H1 (cell line): ENCODE measurements at regions not wholly inside any gene's neighbourhood (a gene's known extent, or its start where the extent isn't known, plus 50 kb on each side); places are given as distances from the start of the nearest gene placed in this dataset.
A peak's percentile ranks its signal among the peaks of the same experiment; 100 is the strongest.

Experiments
- CTCF ChIA-PET: fragments of 300-600 bp; sonication (Branson Sonifier 250); formaldehyde crosslinking; loops from one replicate; lab custom pipeline; 2021; ENCODE audit not compliant: partially characterized antibody; lab: Charles Lee
- POLR2A ChIA-PET: fragments of 300-600 bp; sonication (Branson Sonifier 250); formaldehyde crosslinking; loops from one replicate; lab custom pipeline; 2021; ENCODE audit warnings: inconsistent platforms; ENCODE audit not compliant: partially characterized antibody; lab: Charles Lee
- DNase-seq, 2 experiments: peaks; one replicate each; pipeline versions ENCODE4 v3.0.0 to v3.0.0-alpha.2; 2010 to 2022; ENCODE audit warnings: low spot score in 2 of 2, low read depth in 1 of 2, mixed read lengths in 1 of 2
- FAIRE-seq: peaks from 2 replicates; lab custom pipeline; 2011; peaks lifted over from hg19 to GRCh38; lab: Jason Lieb, UNC
- H2AFZ ChIP-seq: 2 replicates; pipeline ENCODE4 v1.8.1; 2012; ENCODE audit warnings: low read length, inconsistent platforms
- H2AK5ac ChIP-seq: 2 replicates; pipeline ENCODE4 v1.6.1; 2013; ENCODE audit warnings: low read depth, low read length
- H2BK120ac ChIP-seq: replicated peaks from 2 replicates; pipeline ENCODE3; 2013; ENCODE audit warnings: low read depth, low read length, inconsistent platforms
- H2BK12ac ChIP-seq: 2 replicates; pipeline ENCODE4 v1.6.1; 2013; ENCODE audit warnings: low read depth, low read length
- H2BK15ac ChIP-seq: 2 replicates; pipeline ENCODE4 v1.6.1; 2013; ENCODE audit warnings: low read length
- H2BK20ac ChIP-seq: 2 replicates; pipeline ENCODE4 v1.6.1; 2013; ENCODE audit warnings: low read length
- H2BK5ac ChIP-seq: 2 replicates; pipeline ENCODE4 v1.6.1; 2013; ENCODE audit warnings: low read depth, low read length
- H3K14ac ChIP-seq: 2 replicates; pipeline ENCODE4 v1.6.1; 2013; ENCODE audit warnings: inconsistent platforms; ENCODE audit not compliant: insufficient read length
- H3K18ac ChIP-seq: 2 replicates; pipeline ENCODE4 v1.6.1; 2013; ENCODE audit warnings: low read length; ENCODE audit errors: extremely low read depth
- H3K23ac ChIP-seq: 2 replicates; pipeline ENCODE4 v1.6.1; 2013; ENCODE audit warnings: inconsistent platforms; ENCODE audit not compliant: insufficient read length
- H3K23me2 ChIP-seq: 2 replicates; pipeline ENCODE4 v1.6.1; 2013; ENCODE audit warnings: low read depth, low read length
- H3K27ac ChIP-seq: 2 replicates; pipeline ENCODE4 v1.6.1; 2011; ENCODE audit warnings: low read depth, low read length, inconsistent platforms
- H3K27me3 ChIP-seq, 4 experiments: replicated peaks in 1 of 4; 1 replicate in 1 of 4; 2 replicates in 3 of 4; pipeline versions ENCODE4 v1.6.1 to v1.8.1; 2011 to 2013; ENCODE audit warnings: low read length in 3 of 4, mild to moderate bottlenecking in 3 of 4, inconsistent platforms in 2 of 4, mixed read lengths in 2 of 4, moderate library complexity in 1 of 4; ENCODE audit not compliant: control insufficient read depth in 3 of 4, insufficient read depth in 3 of 4; ENCODE audit errors: extremely low read depth in 1 of 4
- H3K36me3 ChIP-seq, 4 experiments: 2 replicates each; pipeline versions ENCODE4 v1.6.1 to v1.8.1; 2011 to 2013; ENCODE audit warnings: mild to moderate bottlenecking in 4 of 4, low read length in 3 of 4, moderate library complexity in 2 of 4, control low read depth in 1 of 4, inconsistent platforms in 1 of 4; ENCODE audit not compliant: insufficient read depth in 4 of 4, control insufficient read depth in 2 of 4
- H3K4ac ChIP-seq: replicated peaks from 2 replicates; pipeline ENCODE3; 2013; ENCODE audit warnings: low read length, low read depth, mixed read lengths, inconsistent platforms; ENCODE audit not compliant: insufficient read length
- H3K4me1 ChIP-seq, 4 experiments: replicated peaks in 1 of 4; 1 replicate in 1 of 4; 2 replicates in 3 of 4; pipeline versions ENCODE4 v1.6.1 to v1.8.1; 2011 to 2013; ENCODE audit warnings: low read length in 3 of 4, inconsistent platforms in 2 of 4, mixed read lengths in 1 of 4; ENCODE audit not compliant: insufficient read depth in 4 of 4, control insufficient read depth in 3 of 4
- H3K4me2 ChIP-seq, 2 experiments: 2 replicates each; pipeline versions ENCODE4 v1.6.1 to v1.8.1; 2011 to 2013; ENCODE audit warnings: low read depth in 2 of 2, low read length in 2 of 2, control low read depth in 1 of 2, inconsistent platforms in 1 of 2, mild to moderate bottlenecking in 1 of 2; ENCODE audit not compliant: insufficient read depth in 1 of 2
- H3K4me3 ChIP-seq, 4 experiments: fragments of 200-600, 300-600 bp in 1 of 4; sonication (generic), shearing (Covaris generic), sonication (Bioruptor Twin) in 1 of 4; 2 replicates each; pipeline versions ENCODE4 v1.5.1 to v1.8.1; 2011 to 2016; ENCODE audit warnings: low read length in 4 of 4, low read depth in 3 of 4, control low read depth in 2 of 4, inconsistent platforms in 2 of 4, mild to moderate bottlenecking in 2 of 4, mixed read lengths in 1 of 4, moderate library complexity in 1 of 4; ENCODE audit not compliant: insufficient read depth in 2 of 4; ENCODE audit errors: extremely low read depth in 1 of 4
- H3K56ac ChIP-seq: replicated peaks from 2 replicates; pipeline ENCODE3; 2013; ENCODE audit warnings: low read depth, mild to moderate bottlenecking, mixed read lengths, low read length, inconsistent platforms; ENCODE audit not compliant: insufficient read length
- H3K79me1 ChIP-seq: 2 replicates; pipeline ENCODE4 v1.6.1; 2013; ENCODE audit warnings: low read depth, low read length, control low read depth
- H3K79me2 ChIP-seq, 2 experiments: 2 replicates each; pipeline versions ENCODE4 v1.6.1 to v1.8.1; 2012 to 2013; ENCODE audit warnings: low read length in 2 of 2, mild to moderate bottlenecking in 2 of 2, inconsistent platforms in 1 of 2; ENCODE audit not compliant: insufficient read depth in 2 of 2, control insufficient read depth in 1 of 2
- H3K9ac ChIP-seq, 4 experiments: replicated peaks in 1 of 4; 1 replicate in 1 of 4; 2 replicates in 3 of 4; pipeline versions ENCODE4 v1.6.1 to v1.8.1; 2011 to 2013; ENCODE audit warnings: low read depth in 3 of 4, low read length in 3 of 4, control low read depth in 2 of 4, mild to moderate bottlenecking in 2 of 4, moderate library complexity in 2 of 4, inconsistent platforms in 1 of 4; ENCODE audit errors: extremely low read depth in 1 of 4
- H3K9me3 ChIP-seq, 2 experiments: 2 replicates each; pipeline versions ENCODE4 v1.6.1 to v1.8.1; 2012 to 2013; ENCODE audit warnings: mild to moderate bottlenecking in 2 of 2, moderate library complexity in 2 of 2, control low read depth in 1 of 2, inconsistent platforms in 1 of 2, low read depth in 1 of 2, low read length in 1 of 2, mixed read lengths in 1 of 2; ENCODE audit not compliant: insufficient read depth in 2 of 2
- H4K20me1 ChIP-seq, 2 experiments: replicated peaks in 1 of 2; 2 replicates each; pipeline versions ENCODE3 to v1.8.1; 2011 to 2013; ENCODE audit warnings: inconsistent platforms in 2 of 2, low read length in 2 of 2, mild to moderate bottlenecking in 1 of 2; ENCODE audit not compliant: insufficient read depth in 2 of 2, control insufficient read depth in 1 of 2
- H4K5ac ChIP-seq: 2 replicates; pipeline ENCODE4 v1.6.1; 2013; ENCODE audit warnings: low read length, low read depth, mixed read lengths, inconsistent platforms; ENCODE audit not compliant: insufficient read length
- H4K8ac ChIP-seq: 2 replicates; pipeline ENCODE4 v1.8.0; 2013; ENCODE audit warnings: mild to moderate bottlenecking, moderate library complexity, low read length, inconsistent platforms; ENCODE audit not compliant: insufficient read depth; ENCODE audit errors: extremely low read depth
- H4K91ac ChIP-seq: replicated peaks from 2 replicates; pipeline ENCODE3; 2013; ENCODE audit warnings: low read length, mixed read lengths, inconsistent platforms; ENCODE audit not compliant: insufficient read length
- BRCA1 ChIP-seq: IDR thresholded peaks from 2 replicates; pipeline ENCODE4 v1.6.1; 2012; ENCODE audit warnings: low read depth, low read length, improper control_type of control experiment
- CHD2 ChIP-seq: IDR thresholded peaks from 2 replicates; pipeline ENCODE4 v1.6.1; 2012; ENCODE audit warnings: low read length, improper control_type of control experiment
- CREB1 ChIP-seq: IDR thresholded peaks from 2 replicates; pipeline ENCODE4 v1.6.1; 2012; ENCODE audit warnings: inconsistent platforms
- RNF2 ChIP-seq: fragments of 200-900, 300-1000 bp; sonication (generic); IDR thresholded peaks from 2 replicates; pipeline ENCODE4 v1.7.1; 2016; ENCODE audit warnings: borderline replicate concordance, low read depth, mild to moderate bottlenecking, antibody characterized with exemption, low read length; ENCODE audit not compliant: poor library complexity, severe bottlenecking; ENCODE audit errors: missing control alignments
- WGBS, 2 experiments: shearing (Covaris generic) in 1 of 2; methylation state at CpG; one replicate each; pipeline versions ENCODE4 v1.1.6 to v1.1.7; 2013 to 2015; ENCODE audit warnings: low lambda C conversion rate in 2 of 2, mixed read lengths in 2 of 2, inconsistent platforms in 1 of 2, low coverage in 1 of 2, missing lambda C conversion rate in 1 of 2; ENCODE audit not compliant: insufficient replicate concordance in 2 of 2, insufficient coverage in 1 of 2, insufficient read length in 1 of 2; ENCODE audit errors: extremely low coverage in 1 of 2, missing lambda C conversion rate in 1 of 2; 5-methylcytosine and 5-hydroxymethylcytosine counted together
- TF ChIP-seq, protein P1 (sequence below): IDR thresholded peaks from 2 replicates; pipeline ENCODE4 v1.6.1; 2011; ENCODE audit warnings: low read depth, mild to moderate bottlenecking, low read length; ENCODE audit not compliant: insufficient read depth
- TF ChIP-seq, protein P2 (sequence below): IDR thresholded peaks from 2 replicates; pipeline ENCODE4 v1.6.1; 2012; ENCODE audit warnings: inconsistent platforms

DNA sequence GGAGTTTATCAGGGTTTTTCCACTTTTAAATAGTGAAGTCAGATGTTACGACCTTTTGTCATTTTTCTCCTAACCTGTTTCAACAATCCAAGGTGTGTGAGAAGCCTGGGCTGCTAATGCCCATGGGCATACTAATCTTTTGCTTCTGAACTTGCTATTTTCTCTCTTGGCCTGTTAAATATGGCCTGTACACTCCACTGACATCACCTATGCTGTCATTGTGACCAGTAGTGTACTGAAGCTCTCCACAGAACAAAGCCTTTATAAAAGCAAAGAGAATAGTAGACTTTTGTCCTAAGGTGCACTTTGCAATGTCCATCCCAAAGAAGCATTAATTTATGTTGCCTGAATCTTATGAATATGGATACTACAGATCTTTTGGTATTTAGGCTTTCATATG, 1490.5 kb downstream of the STIM2 start:
- H4K8ac ChIP-seq, result no peak overlapping the region
- H2BK20ac ChIP-seq, result peak overlapping the region; percentile 29; the same call in 1 of the 2 replicates
- H3K9me3 ChIP-seq, result peaks cover 0 to 10% of the 10 kb centered on the region in 2 experiments; a peak in 2 of 4 replicates
- ChIA-PET CTCF (no interaction called here), POLR2A (no interaction called here)
- H3K18ac ChIP-seq, result peak overlapping the region; percentile 38; the same call in 1 of the 2 replicates
- H3K14ac ChIP-seq, result no peak overlapping the region
- H3K36me3 ChIP-seq, result peaks cover 0 to 3% (median 0%) of the 10 kb centered on the region in 4 experiments; a peak in 1 of 8 replicates
- no peak overlapping the region for H2AFZ ChIP-seq
- no peaks in the 10 kb centered on the region for H3K79me2 ChIP-seq
- no peaks in the 10 kb centered on the region for H4K20me1 ChIP-seq
- no peak overlapping the region for H3K27ac ChIP-seq
- no peaks in the 10 kb centered on the region for H3K4me1 ChIP-seq
- H3K27me3 ChIP-seq, result no peaks in the 10 kb centered on the region
- H2AK5ac ChIP-seq, result no peak overlapping the region; the same call in 1 of the 2 replicates
- DNase-seq, result no peak
- H3K4ac ChIP-seq, result no peak overlapping the region
- H3K23ac ChIP-seq, result no peak overlapping the region
- no peak overlapping the region for H2BK15ac ChIP-seq
- H2BK120ac ChIP-seq, result peak overlapping the region; percentile 60
- no peak overlapping the region for H3K4me3 ChIP-seq
- no peaks in the 10 kb centered on the region for H3K23me2 ChIP-seq
- no peak overlapping the region for H3K56ac ChIP-seq
- H4K91ac ChIP-seq, result peak overlapping the region; percentile 55
- no peak overlapping the region for H2BK5ac ChIP-seq
- TF ChIP-seq BRCA1 (no peak), RNF2 (no peak), CHD2 (no peak), CREB1 (no peak)
- TF ChIP-seq, protein P1, sequence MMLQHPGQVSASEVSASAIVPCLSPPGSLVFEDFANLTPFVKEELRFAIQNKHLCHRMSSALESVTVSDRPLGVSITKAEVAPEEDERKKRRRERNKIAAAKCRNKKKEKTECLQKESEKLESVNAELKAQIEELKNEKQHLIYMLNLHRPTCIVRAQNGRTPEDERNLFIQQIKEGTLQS, result no peak
- TF ChIP-seq, protein P2, sequence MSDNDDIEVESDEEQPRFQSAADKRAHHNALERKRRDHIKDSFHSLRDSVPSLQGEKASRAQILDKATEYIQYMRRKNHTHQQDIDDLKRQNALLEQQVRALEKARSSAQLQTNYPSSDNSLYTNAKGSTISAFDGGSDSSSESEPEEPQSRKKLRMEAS, result no peak
- no peak for FAIRE-seq
- H3K79me1 ChIP-seq, result no peaks in the 10 kb centered on the region
- 6% methylated on average over 1 of the region's 1 CpG; no CpG with 5 or more reads in 1 of the 2 experiments for WGBS, 2 experiments
- H4K5ac ChIP-seq, result no peak overlapping the region
- H3K4me2 ChIP-seq, result no peak overlapping the region
- H2BK12ac ChIP-seq, result no peak overlapping the region
- H3K9ac ChIP-seq, result no peak overlapping the region
